Vagina (tissue), 2 donors: ENCODE measurements at regions not wholly inside any gene's neighbourhood (a gene's known extent, or its start where the extent isn't known, plus 50 kb on each side); places are given as distances from the start of the nearest gene placed in this dataset.

ENCODE experiments used
- CTCF ChIP-seq, 3 experiments: fragments of 450-650 bp in 2 of 3; fragments of 200-600 bp in 1 of 3; sonication (generic) in 1 of 3; IDR thresholded peaks; one replicate each; pipeline ENCODE4 v1.5.1; 2017 to 2019; ENCODE audit warnings: antibody characterized with exemption in 3 of 3, mild to moderate bottlenecking in 2 of 3, moderate library complexity in 2 of 3
- POLR2A ChIP-seq, 2 donors: fragments of 450-650 bp; IDR thresholded peaks; one replicate each; pipeline ENCODE4 v1.6.1; 2017; ENCODE audit warnings: antibody characterized with exemption in 2 of 2, mild to moderate bottlenecking in 2 of 2, moderate library complexity in 2 of 2

DNA sequence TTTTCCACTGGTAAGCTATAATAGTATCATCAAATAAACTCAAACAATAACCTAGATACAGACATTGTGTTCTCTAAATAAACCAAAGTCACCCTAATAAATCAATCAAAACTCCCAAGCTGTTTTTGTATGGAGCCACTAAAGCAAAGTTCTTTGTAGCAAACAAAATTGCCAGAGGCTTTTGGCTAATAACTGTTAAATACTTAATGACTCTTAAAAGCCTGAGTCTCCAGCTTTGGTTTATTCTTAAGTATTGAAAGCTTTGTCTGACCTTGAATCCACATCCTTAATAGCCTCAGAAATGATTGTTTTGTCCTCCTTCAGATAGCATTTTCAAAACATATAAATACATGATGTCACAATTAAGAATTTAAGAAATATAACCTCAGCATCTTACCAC lies 725.3 kb downstream of the SI start:
- TF ChIP-seq CTCF (IDR thresholded peaks at IDR 0.05) (no peak), POLR2A (IDR thresholded peaks at IDR 0.05) (no peak)
